CD14-positive monocyte (primary cell): ENCODE measurements at regions not wholly inside any gene's neighbourhood (a gene's known extent, or its start where the extent isn't known, plus 50 kb on each side); places are given as distances from the start of the nearest gene placed in this dataset.

Experiments used
- DNase-seq, 3 donors: peaks; one replicate each; pipeline ENCODE4 v3.0.0-alpha.2; 2011 to 2022
- H2AFZ ChIP-seq: 2 replicates; pipeline ENCODE4 v1.6.0; 2012; ENCODE audit warnings: mild to moderate bottlenecking, low read depth, low read length, inconsistent platforms; ENCODE audit not compliant: insufficient read depth, poor library complexity, severe bottlenecking
- H3K27ac ChIP-seq, 2 donors: 1 replicate in 1 of 2; 2 replicates in 1 of 2; pipeline ENCODE4 v1.5.1; 2012 to 2013; ENCODE audit warnings: low read length in 2 of 2, control low read depth in 1 of 2, inconsistent platforms in 1 of 2, low read depth in 1 of 2, mild to moderate bottlenecking in 1 of 2
- H3K27me3 ChIP-seq, 2 donors: one replicate each; pipeline versions ENCODE4 v1.6.0 to v1.6.1; 2011 to 2013; ENCODE audit warnings: low read length in 2 of 2; ENCODE audit not compliant: control insufficient read depth in 2 of 2, insufficient read depth in 2 of 2
- H3K36me3 ChIP-seq, 2 donors: replicated peaks in 1 of 2; 1 replicate in 1 of 2; 2 replicates in 1 of 2; pipeline versions ENCODE4 v1.5.1 to v1.6.1; 2012 to 2013; ENCODE audit warnings: low read length in 2 of 2, control low read depth in 1 of 2, inconsistent platforms in 1 of 2, mild to moderate bottlenecking in 1 of 2; ENCODE audit not compliant: insufficient read depth in 2 of 2, control insufficient read depth in 1 of 2
- H3K4me1 ChIP-seq, 2 donors: 1 replicate in 1 of 2; 2 replicates in 1 of 2; pipeline versions ENCODE4 v1.5.1 to v1.6.1; 2012 to 2013; ENCODE audit warnings: low read length in 2 of 2, control low read depth in 1 of 2, inconsistent platforms in 1 of 2, mild to moderate bottlenecking in 1 of 2, moderate library complexity in 1 of 2; ENCODE audit not compliant: insufficient read depth in 2 of 2, control insufficient read depth in 1 of 2
- H3K4me2 ChIP-seq: replicated peaks from 2 replicates; pipeline ENCODE3; 2012; ENCODE audit warnings: low read length, moderate library complexity, mild to moderate bottlenecking; ENCODE audit not compliant: poor library complexity, severe bottlenecking; ENCODE audit errors: extremely low read depth
- H3K4me3 ChIP-seq, 3 experiments: fragments of 200-600 bp in 1 of 3; sonication (generic) in 1 of 3; replicated peaks in 1 of 3; 1 replicate in 2 of 3; 2 replicates in 1 of 3; pipeline ENCODE4 v1.5.1; 2011 to 2013; ENCODE audit warnings: low read length in 3 of 3, mild to moderate bottlenecking in 3 of 3, control low read depth in 2 of 3, low read depth in 2 of 3, inconsistent platforms in 1 of 3, moderate library complexity in 1 of 3
- H3K79me2 ChIP-seq: 2 replicates; pipeline ENCODE4 v1.6.0; 2012; ENCODE audit warnings: mild to moderate bottlenecking, control low read depth, inconsistent platforms, low read length, moderate library complexity; ENCODE audit not compliant: insufficient read depth
- H3K9ac ChIP-seq: 2 replicates; pipeline ENCODE4 v1.6.0; 2017; ENCODE audit warnings: low read length, mild to moderate bottlenecking; ENCODE audit not compliant: insufficient read depth, poor library complexity, severe bottlenecking
- H3K9me3 ChIP-seq, 2 donors: replicated peaks in 1 of 2; 1 replicate in 1 of 2; 2 replicates in 1 of 2; pipeline versions ENCODE4 v1.5.1 to v1.6.1; 2012 to 2013; ENCODE audit warnings: low read length in 2 of 2, control low read depth in 1 of 2; ENCODE audit not compliant: control insufficient read depth in 1 of 2, insufficient read depth in 1 of 2
- H4K20me1 ChIP-seq: 2 replicates; pipeline ENCODE4 v1.6.0; 2012; ENCODE audit warnings: mild to moderate bottlenecking, low read length, control low read depth, moderate library complexity; ENCODE audit not compliant: insufficient read depth
- H3K27ac Mint-ChIP-seq, 7 donors: one replicate each; pipeline ENCODE4 v1.8.0; 2020; ENCODE audit warnings: mild to moderate bottlenecking in 7 of 7, mixed read lengths in 7 of 7, moderate library complexity in 6 of 7, inconsistent platforms in 2 of 7
- H3K27me3 Mint-ChIP-seq, 3 donors: one replicate each; pipeline ENCODE4 v1.8.0; 2021 to 2022; ENCODE audit warnings: low read depth in 3 of 3, mild to moderate bottlenecking in 3 of 3, mixed read lengths in 3 of 3, moderate library complexity in 3 of 3, inconsistent platforms in 1 of 3
- H3K36me3 Mint-ChIP-seq, 2 donors: one replicate each; pipeline ENCODE4 v1.8.0; 2020; ENCODE audit warnings: mixed read lengths in 2 of 2, inconsistent platforms in 1 of 2, mild to moderate bottlenecking in 1 of 2
- H3K4me1 Mint-ChIP-seq: one replicate; pipeline ENCODE4 v1.8.0; 2020; ENCODE audit warnings: mild to moderate bottlenecking, mixed read lengths
- H3K4me3 Mint-ChIP-seq, 2 donors: one replicate each; pipeline ENCODE4 v1.8.0; 2020; ENCODE audit warnings: mild to moderate bottlenecking in 2 of 2, mixed read lengths in 2 of 2, moderate library complexity in 1 of 2
- H3K9me3 Mint-ChIP-seq, 7 donors: one replicate each; pipeline ENCODE4 v1.8.0; 2020 to 2022; ENCODE audit warnings: mixed read lengths in 7 of 7, mild to moderate bottlenecking in 6 of 7, moderate library complexity in 6 of 7, inconsistent platforms in 2 of 7
- WGBS: methylation state at CpG from one replicate; pipeline ENCODE4 v1.1.5; 2013; ENCODE audit warnings: missing lambda C conversion rate; ENCODE audit not compliant: insufficient coverage; 5-methylcytosine and 5-hydroxymethylcytosine counted together
- intact Hi-C, 2 donors: fragments of 100-400 bp; cut with micrococcal nuclease; formaldehyde crosslinking; loops; one replicate each; pipeline versions ENCODE4 v1.15.0 to v1.15.1; 2023
- TF ChIP-seq, protein P1 (sequence below): fragments of 200-600 bp; IDR thresholded peaks from one replicate; pipeline ENCODE4 v1.8.0; 2022; ENCODE audit warnings: antibody characterized with exemption, mild to moderate bottlenecking

GRCh38 chr13:30078059-30078458 lies 227.6 kb upstream of the UBL3 start:
- TF ChIP-seq, protein P1, sequence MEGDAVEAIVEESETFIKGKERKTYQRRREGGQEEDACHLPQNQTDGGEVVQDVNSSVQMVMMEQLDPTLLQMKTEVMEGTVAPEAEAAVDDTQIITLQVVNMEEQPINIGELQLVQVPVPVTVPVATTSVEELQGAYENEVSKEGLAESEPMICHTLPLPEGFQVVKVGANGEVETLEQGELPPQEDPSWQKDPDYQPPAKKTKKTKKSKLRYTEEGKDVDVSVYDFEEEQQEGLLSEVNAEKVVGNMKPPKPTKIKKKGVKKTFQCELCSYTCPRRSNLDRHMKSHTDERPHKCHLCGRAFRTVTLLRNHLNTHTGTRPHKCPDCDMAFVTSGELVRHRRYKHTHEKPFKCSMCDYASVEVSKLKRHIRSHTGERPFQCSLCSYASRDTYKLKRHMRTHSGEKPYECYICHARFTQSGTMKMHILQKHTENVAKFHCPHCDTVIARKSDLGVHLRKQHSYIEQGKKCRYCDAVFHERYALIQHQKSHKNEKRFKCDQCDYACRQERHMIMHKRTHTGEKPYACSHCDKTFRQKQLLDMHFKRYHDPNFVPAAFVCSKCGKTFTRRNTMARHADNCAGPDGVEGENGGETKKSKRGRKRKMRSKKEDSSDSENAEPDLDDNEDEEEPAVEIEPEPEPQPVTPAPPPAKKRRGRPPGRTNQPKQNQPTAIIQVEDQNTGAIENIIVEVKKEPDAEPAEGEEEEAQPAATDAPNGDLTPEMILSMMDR, result no peak
- no peaks in the 10 kb centered on the region for H3K9me3 ChIP-seq
- no peak for DNase-seq
- intact Hi-C loops, result no loop called here
- Mint-ChIP-seq H3K4me1 (no peaks in the 10 kb centered on the region), H3K4me3 (no peak overlapping the region), H3K27me3 (peaks cover 0 to 2% (median 0%) of the 10 kb centered on the region in 3 donors), H3K36me3 (no peaks in the 10 kb centered on the region), H3K9me3 (peaks cover 0 to 4% (median 0%) of the 10 kb centered on the region in 7 donors), H3K27ac (no peak overlapping the region)
- H3K4me3 ChIP-seq, result no peak overlapping the region
- H3K27me3 ChIP-seq, result no peaks in the 10 kb centered on the region
- no peak overlapping the region for H3K27ac ChIP-seq
- no peak overlapping the region for H3K9ac ChIP-seq
- H3K36me3 ChIP-seq, result no peaks in the 10 kb centered on the region
- no peak overlapping the region for H3K4me2 ChIP-seq
- no peaks in the 10 kb centered on the region for H3K4me1 ChIP-seq
- 96% methylated on average over 3 of the region's 10 CpGs for WGBS
- H2AFZ ChIP-seq, result no peak overlapping the region
- no peaks in the 10 kb centered on the region for H3K79me2 ChIP-seq
- no peaks in the 10 kb centered on the region for H4K20me1 ChIP-seq

- H3K79me2 ChIP-seq, result no peaks in the 10 kb centered on the region
- TF ChIP-seq, protein P1, result no peak
- H3K4me3 ChIP-seq, result no peak overlapping the region
- Mint-ChIP-seq H3K9me3 (peaks cover 0 to 3% (median 0%) of the 10 kb centered on the region in 7 donors), H3K27ac (no peak overlapping the region), H3K36me3 (no peaks in the 10 kb centered on the region), H3K4me1 (no peaks in the 10 kb centered on the region), H3K4me3 (no peak overlapping the region), H3K27me3 (no peaks in the 10 kb centered on the region)
- H3K27ac ChIP-seq, result no peak overlapping the region
- no peak for DNase-seq
- H3K4me1 ChIP-seq, result no peaks in the 10 kb centered on the region
- H3K27me3 ChIP-seq, result no peaks in the 10 kb centered on the region
- no peak overlapping the region for H3K4me2 ChIP-seq
- no peaks in the 10 kb centered on the region for H3K9me3 ChIP-seq
- no peaks in the 10 kb centered on the region for H4K20me1 ChIP-seq
- WGBS, result no CpG with 5 or more reads among the region's 4 CpGs
- no peak overlapping the region for H2AFZ ChIP-seq
- H3K9ac ChIP-seq, result no peak overlapping the region
- no peaks in the 10 kb centered on the region for H3K36me3 ChIP-seq
- intact Hi-C loops, result no loop called here
Measured at GRCh38 chr13:30077240-30077735, 226.9 kb upstream of the UBL3 start.
